Mesenchymal stem cell (in vitro differentiated cells and primary cell): ENCODE measurements at regions not wholly inside any gene's neighbourhood (a gene's known extent, or its start where the extent isn't known, plus 50 kb on each side); places are given as distances from the start of the nearest gene placed in this dataset.
A peak's percentile ranks its signal among the peaks of the same experiment; 100 is the strongest.

ENCODE experiments used
- DNase-seq: peaks from one replicate; pipeline ENCODE4 v3.0.0-alpha.2; 2013
- H2AFZ ChIP-seq: one replicate; pipeline ENCODE4 v1.6.1; 2013; ENCODE audit warnings: low read depth, mild to moderate bottlenecking, control low read depth, inconsistent platforms, low read length, moderate library complexity
- H2AK5ac ChIP-seq: 2 replicates; pipeline ENCODE4 v1.6.1; 2013; ENCODE audit warnings: low read length, moderate library complexity, mild to moderate bottlenecking, inconsistent platforms; ENCODE audit not compliant: severe bottlenecking
- H2BK120ac ChIP-seq: one replicate; pipeline ENCODE4 v1.6.1; 2013; ENCODE audit warnings: low read depth, mild to moderate bottlenecking, inconsistent platforms, low read length, moderate library complexity
- H2BK12ac ChIP-seq, 2 experiments: one replicate each; pipeline ENCODE4 v1.6.1; 2013; ENCODE audit warnings: inconsistent platforms in 2 of 2, low read length in 2 of 2, mild to moderate bottlenecking in 2 of 2, moderate library complexity in 2 of 2, control low read depth in 1 of 2
- H2BK15ac ChIP-seq: one replicate; pipeline ENCODE4 v1.6.1; 2013; ENCODE audit warnings: mild to moderate bottlenecking, low read depth, inconsistent platforms; ENCODE audit not compliant: poor library complexity, severe bottlenecking
- H2BK5ac ChIP-seq: 2 replicates; pipeline ENCODE4 v1.6.1; 2013; ENCODE audit warnings: low read depth, mild to moderate bottlenecking, low read length, control low read depth, inconsistent platforms; ENCODE audit not compliant: poor library complexity, severe bottlenecking
- H3K14ac ChIP-seq, 2 experiments: one replicate each; pipeline ENCODE4 v1.6.1; 2013; ENCODE audit warnings: inconsistent platforms in 2 of 2, low read length in 2 of 2, control low read depth in 1 of 2, mild to moderate bottlenecking in 1 of 2, moderate library complexity in 1 of 2
- H3K18ac ChIP-seq, 2 experiments: one replicate each; pipeline ENCODE4 v1.6.1; 2013; ENCODE audit warnings: inconsistent platforms in 2 of 2, low read length in 2 of 2, control low read depth in 1 of 2, low read depth in 1 of 2, mild to moderate bottlenecking in 1 of 2
- H3K23ac ChIP-seq, 2 experiments: one replicate each; pipeline ENCODE4 v1.6.1; 2013; ENCODE audit warnings: inconsistent platforms in 2 of 2, low read length in 2 of 2, mild to moderate bottlenecking in 2 of 2, moderate library complexity in 2 of 2, control low read depth in 1 of 2
- H3K27ac ChIP-seq: 2 replicates; pipeline ENCODE4 v1.5.1; 2013; ENCODE audit warnings: mild to moderate bottlenecking, moderate library complexity, low read length, control low read depth, inconsistent platforms; ENCODE audit not compliant: poor library complexity, severe bottlenecking
- H3K27me3 ChIP-seq, 2 experiments: 2 replicates each; pipeline versions ENCODE4 v1.6.1 to v1.7.0; 2013; ENCODE audit warnings: low read length in 2 of 2, mild to moderate bottlenecking in 2 of 2, moderate library complexity in 2 of 2, control low read depth in 1 of 2, inconsistent platforms in 1 of 2; ENCODE audit not compliant: control insufficient read depth in 1 of 2, insufficient read depth in 1 of 2
- H3K36me3 ChIP-seq, 2 experiments: 2 replicates each; pipeline versions ENCODE4 v1.6.1 to v1.7.0; 2013; ENCODE audit warnings: low read length in 2 of 2, control low read depth in 1 of 2, inconsistent platforms in 1 of 2, low read depth in 1 of 2, mild to moderate bottlenecking in 1 of 2; ENCODE audit not compliant: insufficient read depth in 2 of 2, control insufficient read depth in 1 of 2
- H3K4ac ChIP-seq, 2 experiments: one replicate each; pipeline ENCODE4 v1.6.1; 2013; ENCODE audit warnings: inconsistent platforms in 2 of 2, low read length in 2 of 2, mild to moderate bottlenecking in 2 of 2, moderate library complexity in 2 of 2, control low read depth in 1 of 2, low read depth in 1 of 2
- H3K4me1 ChIP-seq: 2 replicates; pipeline ENCODE4 v1.6.1; 2013; ENCODE audit warnings: low read depth, low read length, control low read depth; ENCODE audit not compliant: control insufficient read depth, insufficient read depth
- H3K4me2 ChIP-seq: 2 replicates; pipeline ENCODE4 v1.6.1; 2013; ENCODE audit warnings: low read length, mild to moderate bottlenecking, inconsistent platforms; ENCODE audit not compliant: poor library complexity, severe bottlenecking
- H3K4me3 ChIP-seq, 2 experiments: 2 replicates each; pipeline versions ENCODE4 v1.5.1 to v1.7.0; 2013; ENCODE audit warnings: low read length in 2 of 2, mild to moderate bottlenecking in 2 of 2, control low read depth in 1 of 2, low read depth in 1 of 2; ENCODE audit not compliant: insufficient read depth in 1 of 2
- H3K79me1 ChIP-seq: replicated peaks from 2 replicates; pipeline ENCODE4 v1.6.1; 2013; ENCODE audit warnings: mild to moderate bottlenecking, control low read depth, low read length, inconsistent platforms; ENCODE audit not compliant: poor library complexity, severe bottlenecking
- H3K9ac ChIP-seq: 2 replicates; pipeline ENCODE4 v1.7.0; 2013; ENCODE audit warnings: mild to moderate bottlenecking, low read length, moderate library complexity
- H3K9me3 ChIP-seq: 2 replicates; pipeline ENCODE4 v1.7.0; 2013; ENCODE audit warnings: mild to moderate bottlenecking, low read length; ENCODE audit not compliant: control insufficient read depth
- H4K8ac ChIP-seq: one replicate; pipeline ENCODE4 v1.6.1; 2013; ENCODE audit warnings: inconsistent platforms, mild to moderate bottlenecking, low read length, moderate library complexity
- H4K91ac ChIP-seq: one replicate; pipeline ENCODE4 v1.6.1; 2013; ENCODE audit warnings: mild to moderate bottlenecking, low read length, inconsistent platforms
- WGBS: methylation state at CpG from one replicate; pipeline ENCODE4 v1.1.7; 2013; ENCODE audit warnings: mixed read lengths; 5-methylcytosine and 5-hydroxymethylcytosine counted together

GRCh38 chr4:97394653-97395052 is 748.6 kb downstream of the STPG2 start:
- Histone ChIP-seq H3K27ac (no peak overlapping the region), H4K8ac (no peak overlapping the region)

DNA sequence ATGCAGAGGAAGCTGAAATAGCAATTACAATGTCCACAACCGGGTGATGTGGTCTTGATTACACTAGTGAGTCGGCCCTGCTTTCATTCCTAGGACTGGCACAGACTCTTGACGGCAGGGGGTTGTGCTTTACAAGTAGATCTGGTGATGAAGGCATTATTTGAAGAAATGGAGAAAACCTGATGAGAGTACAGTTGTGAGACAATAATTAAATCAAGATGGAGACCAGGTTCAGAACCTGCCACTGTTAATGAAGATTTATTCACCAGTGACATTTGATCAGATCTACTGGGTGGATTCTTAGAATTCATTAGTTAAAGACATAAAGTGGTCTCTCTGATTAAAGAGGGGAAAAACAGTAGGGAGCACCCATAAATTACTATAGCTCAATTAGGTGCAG is 747.2 kb downstream of the STPG2 start:
- Histone ChIP-seq H2BK120ac (no peak overlapping the region), H3K23ac (no peak overlapping the region), H2BK12ac (no peak overlapping the region), H3K27me3 (no peaks in the 10 kb centered on the region), H4K8ac (no peak overlapping the region), H3K4me1 (no peaks in the 10 kb centered on the region), H3K4ac (no peak overlapping the region), H3K14ac (no peak overlapping the region), H2BK5ac (no peak overlapping the region), H4K91ac (no peak overlapping the region), H2AK5ac (no peak overlapping the region), H3K79me1 (no peaks in the 10 kb centered on the region), H3K9ac (no peak overlapping the region), H2BK15ac (no peak overlapping the region), H3K27ac (no peak overlapping the region), H3K9me3 (peaks cover 3% of the 10 kb centered on the region), H2AFZ (no peak overlapping the region), H3K18ac (no peak overlapping the region), H3K36me3 (no peaks in the 10 kb centered on the region), H3K4me2 (no peak overlapping the region), H3K4me3 (no peak overlapping the region)
- 66% methylated on average over 3 of the region's 3 CpGs for WGBS
- no peak for DNase-seq

More at GRCh38 chr4:97394653-97395052, 748.6 kb downstream of the STPG2 start:
- H3K4me2 ChIP-seq, result no peak overlapping the region
- H3K9ac ChIP-seq, result no peak overlapping the region
- H3K36me3 ChIP-seq, result no peaks in the 10 kb centered on the region
- no peak overlapping the region for H3K4me3 ChIP-seq
- no peak overlapping the region for H2BK120ac ChIP-seq
- H3K23ac ChIP-seq, result no peak overlapping the region
- no peak overlapping the region for H3K18ac ChIP-seq
- no peaks in the 10 kb centered on the region for H3K79me1 ChIP-seq
- no peak overlapping the region for H3K4ac ChIP-seq
- no peak overlapping the region for H2AFZ ChIP-seq
- no peak overlapping the region for H4K91ac ChIP-seq
- H2BK12ac ChIP-seq, result no peak overlapping the region
- H2AK5ac ChIP-seq, result no peak overlapping the region
- no peak overlapping the region for H2BK15ac ChIP-seq
- DNase-seq, result no peak
- H3K27me3 ChIP-seq, result no peaks in the 10 kb centered on the region
- H3K14ac ChIP-seq, result no peak overlapping the region
- H3K4me1 ChIP-seq, result no peaks in the 10 kb centered on the region
- H3K9me3 ChIP-seq, result peaks cover 15% of the 10 kb centered on the region
- no peak overlapping the region for H2BK5ac ChIP-seq
- WGBS, result no CpG with 5 or more reads among the region's 1 CpG

DNA sequence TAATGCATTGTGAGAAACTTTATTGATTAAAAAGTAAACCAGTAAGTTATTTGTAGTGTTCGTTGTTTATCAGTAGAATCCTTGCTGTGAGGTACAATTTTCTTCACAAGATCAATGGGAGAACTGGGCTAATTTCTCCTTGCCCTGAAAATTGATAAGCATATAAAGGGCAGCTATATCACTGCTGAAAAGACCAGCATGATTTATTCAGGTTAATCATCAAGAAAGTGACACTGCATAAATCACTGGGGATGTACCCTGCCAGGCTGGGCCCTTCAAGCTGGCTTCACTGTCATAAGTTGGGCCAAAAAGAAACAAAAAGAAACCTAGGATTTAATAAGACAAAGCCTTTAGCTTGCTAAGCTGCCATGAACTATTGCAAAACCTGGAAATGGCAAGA is 746.7 kb downstream of the STPG2 start:
- WGBS, result 33% methylated on average over 1 of the region's 1 CpG
- Histone ChIP-seq H2AK5ac (no peak overlapping the region), H3K27me3 (no peaks in the 10 kb centered on the region), H3K79me1 (no peaks in the 10 kb centered on the region), H3K4me2 (no peak overlapping the region), H3K9me3 (peaks cover 3% of the 10 kb centered on the region), H3K4me1 (no peaks in the 10 kb centered on the region), H2AFZ (no peak overlapping the region), H3K4me3 (no peak overlapping the region), H3K18ac (no peak overlapping the region), H3K27ac (no peak overlapping the region), H3K14ac (no peak overlapping the region), H3K4ac (no peak overlapping the region), H3K9ac (no peak overlapping the region), H2BK120ac (no peak overlapping the region), H2BK5ac (no peak overlapping the region), H4K91ac (no peak overlapping the region), H4K8ac (no peak overlapping the region), H3K36me3 (no peaks in the 10 kb centered on the region), H2BK15ac (no peak overlapping the region), H3K23ac (no peak overlapping the region), H2BK12ac (no peak overlapping the region)
- no peak for DNase-seq

GRCh38 chr4:97404876-97405523 is 738.3 kb downstream of the STPG2 start:
- no peaks in the 10 kb centered on the region for H3K4me1 ChIP-seq
- H3K18ac ChIP-seq, result no peak overlapping the region
- H4K91ac ChIP-seq, result no peak overlapping the region
- no peak overlapping the region for H2AK5ac ChIP-seq
- no peak overlapping the region for H2BK15ac ChIP-seq
- WGBS, result 66% methylated on average over 4 of the region's 5 CpGs
- H2AFZ ChIP-seq, result no peak overlapping the region
- no peak overlapping the region for H3K4me2 ChIP-seq
- no peak overlapping the region for H4K8ac ChIP-seq
- peaks cover 4% of the 10 kb centered on the region for H3K9me3 ChIP-seq
- H3K4me3 ChIP-seq, result no peak overlapping the region
- H2BK120ac ChIP-seq, result no peak overlapping the region
- H3K27ac ChIP-seq, result peak overlapping the region; percentile 67
- no peak for DNase-seq
- H3K36me3 ChIP-seq, result no peaks in the 10 kb centered on the region
- no peak overlapping the region for H3K14ac ChIP-seq
- no peak overlapping the region for H2BK12ac ChIP-seq
- H3K4ac ChIP-seq, result no peak overlapping the region
- no peak overlapping the region for H3K23ac ChIP-seq
- no peaks in the 10 kb centered on the region for H3K27me3 ChIP-seq
- H3K79me1 ChIP-seq, result no peaks in the 10 kb centered on the region
- H3K9ac ChIP-seq, result no peak overlapping the region
- no peak overlapping the region for H2BK5ac ChIP-seq
